Inflammatory macrophage (primary cell): ENCODE measurements at regions not wholly inside any gene's neighbourhood (a gene's known extent, or its start where the extent isn't known, plus 50 kb on each side); places are given as distances from the start of the nearest gene placed in this dataset.
"Not testable (repeated sequence)": the region's sequence is repeated elsewhere in the genome, so short reads cannot be mapped to it uniquely, and the experiment has no call there.

Source experiments
- DNase-seq, 2 donors: peaks; one replicate each; pipeline ENCODE4 v3.0.0-alpha.2; 2020 to 2022

DNA sequence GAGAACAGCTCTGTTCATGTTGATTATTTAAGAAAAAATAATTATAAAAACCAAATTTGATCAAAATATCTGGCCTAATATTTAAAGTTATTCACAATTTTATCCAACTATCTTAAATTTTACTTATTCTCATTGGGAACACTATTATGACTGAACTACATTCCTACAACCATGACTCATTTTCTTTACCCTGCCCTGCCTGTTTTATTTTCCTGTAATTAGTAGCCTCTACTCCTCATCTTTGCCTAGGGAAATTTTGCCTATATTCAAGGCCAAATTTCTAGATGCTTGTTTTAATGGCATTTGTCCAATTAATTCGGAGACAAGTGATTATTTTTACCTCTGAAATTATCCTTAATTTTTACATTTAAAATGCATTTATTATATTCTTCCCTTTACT is 289.7 kb upstream of the TMEM229A start:
- DNase-seq, result no peak

DNA sequence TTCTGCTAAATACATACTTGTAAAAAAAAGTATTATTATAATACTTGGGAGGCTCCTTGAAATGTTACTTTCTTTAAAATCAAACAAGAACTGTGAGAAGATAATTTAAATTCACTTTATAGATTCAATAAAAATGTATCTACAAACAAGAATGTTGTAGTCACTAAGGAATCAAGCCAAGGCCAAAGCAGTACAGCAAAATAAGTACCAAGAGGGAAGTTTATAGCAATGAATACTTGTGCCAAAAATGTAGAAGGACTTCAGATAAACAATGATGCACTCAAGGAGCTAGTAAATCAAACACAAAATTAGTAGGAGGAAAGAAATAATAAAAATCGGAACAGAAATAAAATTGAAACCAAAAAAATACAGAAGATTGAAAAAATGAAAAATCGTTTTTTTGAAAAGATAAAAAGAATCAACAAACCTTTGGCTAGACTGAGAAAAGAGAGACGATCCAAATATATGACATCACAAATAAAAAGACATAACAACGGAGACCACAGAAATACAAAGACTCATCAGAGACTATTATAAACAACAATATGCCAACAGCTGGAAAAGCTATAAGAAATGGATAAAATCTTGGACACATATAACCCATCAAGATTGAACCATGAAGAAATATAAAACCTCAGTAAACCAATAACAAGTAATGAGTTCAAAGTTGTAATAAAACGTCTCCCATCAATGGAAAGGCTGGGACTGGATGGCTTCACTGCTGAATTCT is 286.0 kb upstream of the TMEM229A start:
- no peak for DNase-seq

DNA sequence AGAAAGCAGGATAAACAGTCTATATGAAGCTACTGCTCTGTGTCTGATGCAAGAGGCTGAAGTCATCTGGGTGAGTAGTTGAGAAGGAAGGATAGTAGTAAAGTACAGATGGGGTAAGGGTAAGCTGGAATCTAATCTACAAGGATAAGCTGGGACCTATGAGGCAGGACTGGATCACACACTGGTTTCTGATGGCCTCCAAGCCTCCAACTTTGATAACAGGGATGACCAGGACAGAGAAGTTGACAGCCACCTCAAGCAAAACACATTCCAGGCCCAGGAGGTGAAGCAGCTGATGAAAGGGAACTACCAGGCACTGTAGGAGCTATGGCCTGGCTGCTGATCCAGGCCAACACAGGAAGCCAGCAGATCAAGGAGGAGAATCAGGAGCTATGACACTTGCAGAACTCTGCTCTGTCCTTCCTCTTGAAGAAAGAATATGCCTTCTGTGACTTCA is 278.1 kb upstream of the TMEM229A start:
- DNase-seq, result no peak

DNA sequence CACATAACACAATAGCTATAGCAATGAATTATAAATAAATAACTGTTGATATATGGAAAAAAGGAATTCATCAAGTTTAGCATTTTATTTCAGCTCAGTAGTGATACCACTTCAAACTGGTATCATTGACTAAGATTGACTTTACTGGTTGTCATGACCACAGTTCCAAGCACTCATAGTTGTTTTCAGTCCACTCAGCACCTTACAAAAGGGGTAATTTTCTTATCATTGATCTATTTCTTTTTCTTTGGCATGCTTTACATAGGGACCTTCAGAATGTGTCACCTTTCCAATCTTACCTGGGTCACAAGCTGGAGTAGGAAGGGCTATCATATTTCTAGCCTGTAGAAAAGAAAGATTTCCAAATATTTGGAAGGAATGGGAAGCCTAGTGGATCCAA is 275.5 kb upstream of the TMEM229A start:
- no peak for DNase-seq

DNA sequence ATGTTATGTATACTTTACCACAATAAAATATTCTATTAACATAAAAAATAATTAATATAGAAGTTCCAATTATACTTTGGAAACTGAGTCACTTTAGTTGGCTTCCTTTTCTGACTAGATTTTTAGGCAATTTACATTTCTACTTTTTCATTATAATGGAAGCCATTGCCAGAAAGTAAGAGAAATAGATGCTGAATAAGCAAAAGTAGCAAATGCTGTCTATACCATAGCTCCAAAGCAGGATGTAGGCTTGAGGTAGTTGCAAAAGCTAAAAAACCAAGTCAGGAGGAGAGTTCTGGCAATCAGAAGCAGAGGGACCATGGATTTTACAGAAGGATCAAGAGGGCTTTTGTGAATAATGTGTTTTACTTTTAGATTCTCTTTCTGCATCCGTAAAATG is 262.4 kb upstream of the TMEM229A start:
- DNase-seq, result no peak

DNA sequence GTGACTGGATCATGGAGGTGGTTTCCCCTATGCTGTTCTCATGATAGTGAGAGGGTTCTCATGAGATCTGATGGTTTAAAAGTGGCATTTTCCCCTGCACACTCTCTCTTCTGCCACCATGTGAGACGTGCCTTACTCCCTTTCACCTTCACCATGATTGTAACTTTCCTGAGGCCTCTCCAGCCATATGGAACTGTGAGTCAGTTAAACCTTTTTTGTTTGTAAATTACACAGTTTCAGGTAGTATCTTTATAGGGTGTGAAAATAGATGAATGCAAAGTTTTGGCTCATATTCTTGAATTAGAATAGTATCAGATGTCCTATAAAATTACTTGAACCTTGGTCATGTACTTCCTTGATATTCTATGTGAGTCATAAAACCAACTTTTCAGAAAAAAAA is 252.1 kb upstream of the TMEM229A start:
- no peak for DNase-seq

DNA sequence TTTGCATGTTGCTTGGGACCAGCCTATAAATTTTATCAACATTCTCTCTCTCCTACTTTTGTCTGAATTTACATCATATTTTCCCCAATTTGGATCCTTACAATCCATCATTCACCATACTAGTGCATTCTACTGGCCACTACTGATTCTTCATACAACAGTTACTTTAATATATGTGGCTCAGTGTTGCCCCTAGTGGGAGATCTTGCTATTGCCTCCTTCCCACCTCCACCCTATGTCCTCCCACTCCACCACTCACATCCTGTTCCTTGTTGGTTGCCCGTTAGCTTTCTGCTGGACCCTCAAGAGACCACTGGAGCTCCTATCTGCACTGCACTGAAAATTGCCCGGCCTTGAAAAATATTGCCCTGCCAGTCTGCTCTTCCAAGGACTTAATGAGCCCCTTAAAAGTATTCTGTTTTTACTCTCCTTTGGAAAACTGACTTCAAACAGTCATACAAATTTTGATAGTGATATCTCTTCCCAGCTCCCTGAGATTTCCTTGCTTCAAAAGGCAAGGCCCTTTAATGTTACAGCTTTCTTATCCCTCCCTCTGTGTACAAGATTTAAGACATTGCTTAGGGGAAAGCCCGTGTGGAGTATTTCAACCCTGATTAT is 243.2 kb upstream of the TMEM229A start:
- DNase-seq, result peak in 1 of 2 donors; percentile 1

DNA sequence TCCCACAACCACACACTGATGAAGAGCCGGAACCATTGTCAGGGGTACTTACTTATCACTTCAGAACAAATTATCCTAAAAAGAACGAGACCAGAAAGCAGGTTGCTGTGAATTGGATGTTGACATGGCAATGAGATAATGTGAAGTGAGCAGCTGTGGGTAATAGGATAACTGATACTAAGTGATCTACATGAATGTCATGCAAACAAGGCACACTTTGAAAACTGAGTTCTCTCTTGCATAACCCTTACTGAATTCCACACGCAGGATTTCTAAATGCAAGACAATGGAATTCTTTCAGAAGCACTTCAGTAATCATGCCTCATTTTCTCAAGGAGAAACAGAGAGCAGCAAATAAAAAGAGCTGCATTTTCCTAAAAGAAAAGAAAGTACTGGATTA is 242.5 kb upstream of the TMEM229A start:
- DNase-seq, result no peak

DNA sequence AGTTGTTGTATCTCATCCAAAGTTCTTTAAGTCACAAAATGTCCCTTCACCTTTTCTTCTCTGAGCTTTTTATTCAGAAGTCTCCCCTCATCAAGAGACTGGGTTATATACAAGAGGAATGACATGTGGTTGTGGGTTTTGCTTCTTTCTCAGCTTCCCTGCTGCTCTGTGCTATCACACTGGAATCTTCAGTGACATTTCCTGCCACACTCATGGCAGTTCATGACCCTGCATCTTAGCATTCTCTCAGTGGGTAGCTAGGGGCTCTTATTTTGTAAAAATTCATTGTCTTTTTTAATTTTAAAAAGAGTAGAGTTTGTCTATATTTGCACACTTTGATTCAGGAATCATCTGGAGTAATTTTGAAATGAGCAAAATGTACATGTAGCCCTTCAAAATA is 236.9 kb upstream of the TMEM229A start:
- no peak for DNase-seq

DNA sequence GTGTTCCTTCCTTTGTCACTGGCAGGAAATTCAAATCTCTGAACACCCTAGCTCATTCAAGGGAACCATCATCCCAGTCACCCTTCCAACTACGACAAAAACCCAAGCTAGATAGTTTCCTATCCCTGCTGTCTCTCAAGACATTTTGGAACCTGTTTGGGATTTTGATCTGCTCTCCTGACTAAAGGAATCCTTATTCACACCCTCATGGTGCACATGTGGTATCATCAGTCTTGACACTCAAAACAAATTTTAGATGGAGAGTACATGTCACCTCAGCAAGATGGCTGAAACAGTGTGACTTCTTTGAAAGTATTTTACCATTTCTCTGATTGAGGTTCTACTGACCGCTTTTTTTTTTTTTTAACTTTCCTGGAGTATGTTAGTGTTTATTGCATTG is 234.3 kb upstream of the TMEM229A start:
- no peak for DNase-seq

DNA sequence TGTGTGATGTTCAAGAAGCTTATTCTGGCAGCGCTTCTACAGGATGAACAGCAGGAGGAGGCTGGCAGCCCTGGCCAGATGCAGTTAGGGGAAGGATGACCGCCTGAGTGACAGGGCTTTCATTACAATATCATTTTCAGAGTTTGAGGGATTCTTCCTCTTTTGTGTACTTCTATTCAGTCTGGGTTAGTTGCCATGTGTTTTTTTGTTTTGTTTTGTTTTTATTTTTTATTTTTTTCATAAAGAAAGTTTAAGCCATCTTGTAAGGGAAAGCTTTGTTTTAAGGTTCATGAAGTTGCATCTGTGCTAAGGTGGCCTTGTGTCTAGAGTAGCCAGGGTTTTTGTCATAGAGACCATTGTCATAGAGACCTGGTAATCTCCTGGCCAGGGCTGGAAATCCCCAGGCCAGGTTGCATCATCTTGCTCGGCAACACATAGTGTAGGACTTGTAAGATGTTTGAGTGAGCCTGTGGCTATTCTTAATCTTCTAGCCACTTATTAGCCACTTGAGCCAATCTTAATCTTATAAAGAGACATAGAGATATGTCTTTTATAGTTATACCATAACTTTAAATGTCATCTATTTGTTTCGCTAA is 230.5 kb upstream of the TMEM229A start:
- no peak for DNase-seq

DNA sequence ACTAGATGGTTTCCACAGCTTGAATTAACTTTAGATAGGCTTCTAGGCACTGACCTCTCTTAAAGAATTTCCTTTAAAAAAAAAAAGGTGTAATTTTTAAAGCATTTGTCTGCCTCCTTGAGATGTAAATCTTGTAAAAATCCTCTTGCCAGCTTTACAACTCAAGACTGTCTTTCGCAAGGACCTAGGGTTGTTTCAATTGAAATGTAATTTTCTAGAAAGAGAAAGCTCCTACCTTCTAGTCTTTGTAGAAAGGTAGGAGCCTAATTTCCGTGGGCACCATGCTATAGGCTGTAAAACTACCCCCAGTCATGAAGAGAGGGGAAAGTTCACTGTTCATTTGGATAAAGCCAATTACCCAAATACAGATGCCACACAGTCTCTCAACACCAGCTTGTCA is 228.8 kb upstream of the TMEM229A start:
- DNase-seq, result no peak

DNA sequence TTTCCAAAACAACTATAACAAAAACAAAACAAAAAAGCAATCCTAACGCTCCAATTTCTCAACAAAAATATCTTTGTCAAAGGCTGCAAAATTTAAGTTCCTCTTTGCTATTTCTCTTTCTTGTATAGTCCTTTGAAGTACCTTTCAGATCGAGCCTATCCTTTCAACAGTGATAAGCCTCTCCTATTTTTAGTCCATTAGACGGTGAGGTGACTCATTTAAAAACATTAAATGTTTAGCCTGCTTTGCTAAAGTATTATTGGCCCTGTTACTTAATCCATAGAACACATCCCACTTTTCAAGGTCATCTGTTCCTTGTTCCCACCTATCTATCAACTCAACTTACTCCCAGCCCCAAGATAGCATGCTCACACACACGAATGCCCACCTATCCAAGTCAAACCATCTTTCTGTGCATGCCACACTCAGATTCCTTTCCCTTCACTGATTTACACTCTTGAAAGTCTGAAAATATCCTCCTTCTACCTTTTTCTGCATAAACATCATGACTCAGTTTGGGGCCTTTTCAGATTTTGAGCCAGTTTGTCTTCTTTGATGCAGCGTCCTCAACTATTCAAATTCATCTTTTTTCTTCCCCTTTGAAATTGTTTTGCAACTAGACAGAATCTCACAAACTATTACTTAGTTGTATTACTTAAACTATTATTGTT is 224.9 kb upstream of the TMEM229A start:
- DNase-seq, result no peak

DNA sequence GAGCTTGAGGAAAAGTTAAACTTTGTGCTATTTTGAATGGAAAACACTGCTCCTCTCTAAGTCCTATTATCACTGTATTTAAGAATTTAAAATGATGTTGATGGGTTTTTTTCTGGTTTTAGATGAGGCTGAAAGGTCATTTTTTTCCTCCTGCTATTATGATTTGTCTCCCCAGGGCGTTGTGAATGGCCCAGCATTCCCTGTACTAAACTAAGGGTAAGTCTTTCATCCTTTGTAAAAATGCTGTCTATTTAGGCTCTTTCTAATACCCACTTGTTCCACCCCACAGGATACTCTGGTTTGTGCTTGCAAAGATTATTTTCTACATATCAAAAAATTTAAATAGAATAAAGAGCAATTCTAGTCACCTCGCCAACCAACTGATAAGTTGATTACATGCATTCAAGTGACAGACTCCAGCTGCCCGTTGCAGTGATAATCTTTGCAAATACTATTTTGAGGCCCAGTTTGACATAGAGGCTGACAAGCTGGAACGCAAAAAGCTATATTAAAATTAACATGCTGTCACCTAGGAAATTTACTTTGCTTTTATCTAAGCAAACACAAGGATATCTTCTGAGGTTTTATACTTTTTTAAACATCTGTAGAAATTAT is 222.3 kb upstream of the TMEM229A start:
- DNase-seq, result no peak

DNA sequence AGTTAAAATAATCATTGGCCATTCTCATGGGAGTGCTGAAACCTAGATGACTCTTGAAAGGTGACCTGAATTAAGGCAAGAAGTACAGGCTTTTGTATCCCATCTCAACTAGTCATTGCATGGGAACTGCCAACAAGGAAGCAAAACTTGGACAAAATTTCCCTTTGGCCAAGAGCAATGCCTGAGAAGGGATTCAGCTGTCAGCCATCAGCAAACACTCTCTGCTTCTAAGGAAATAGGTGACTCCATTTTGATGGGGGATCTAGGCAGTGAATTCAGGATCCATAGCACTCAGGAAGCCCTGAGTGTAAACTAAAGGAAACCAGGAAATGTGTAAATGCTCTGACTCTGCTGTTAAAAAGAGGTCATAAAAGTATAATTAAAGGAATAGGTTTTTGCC is 221.5 kb upstream of the TMEM229A start:
- DNase-seq, result no peak

DNA sequence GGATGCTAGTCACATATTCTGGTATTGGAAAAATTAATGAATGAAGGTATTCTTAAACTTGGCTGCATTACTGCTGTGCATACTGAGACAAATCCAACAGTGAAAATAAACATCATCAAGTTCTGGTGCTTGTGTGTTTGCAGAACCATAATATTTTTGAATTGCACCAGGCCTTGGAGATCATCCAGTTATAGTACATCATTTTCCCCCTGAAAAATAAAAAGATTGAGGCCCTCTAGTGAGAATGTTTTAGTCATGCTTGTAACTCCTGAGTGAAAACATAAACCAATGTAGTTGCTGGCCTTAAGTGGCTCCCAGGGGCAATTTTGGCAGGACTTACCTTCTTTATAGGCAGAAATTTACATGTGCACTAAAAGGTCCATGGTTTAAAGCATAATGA is 218.8 kb upstream of the TMEM229A start:
- DNase-seq, result no peak

DNA sequence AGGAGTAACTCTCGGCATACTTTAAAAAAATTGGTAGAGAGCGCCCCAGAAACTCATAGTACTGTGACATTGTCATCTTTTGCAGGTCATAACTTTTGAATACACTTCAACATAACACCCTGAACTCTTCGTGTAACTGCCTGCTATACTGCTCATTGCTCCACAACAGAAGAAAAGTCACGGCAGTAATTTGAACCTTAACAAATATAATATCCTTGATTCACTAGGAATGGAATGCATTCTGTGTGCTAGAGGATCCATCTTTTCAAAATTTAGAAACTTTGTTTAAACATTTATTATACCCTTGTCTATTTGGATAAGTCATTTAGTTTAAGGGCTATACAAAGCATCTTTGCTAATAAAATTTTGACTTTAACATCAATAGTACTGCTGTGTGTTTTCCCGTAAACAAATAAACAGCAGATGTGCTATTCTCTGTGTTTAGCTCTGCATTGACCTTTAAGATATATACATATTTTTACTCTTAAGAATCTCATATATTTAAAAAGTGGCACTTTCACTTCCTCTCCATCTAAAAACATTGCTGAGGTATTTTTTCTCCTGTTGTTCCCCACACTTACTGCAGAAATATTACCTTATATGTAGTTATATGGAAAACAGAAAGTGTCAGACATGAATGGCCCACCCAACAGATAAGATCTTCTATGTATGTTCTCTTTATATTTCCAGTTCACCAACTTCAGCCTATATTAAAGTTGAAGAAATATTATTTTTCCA is 217.6 kb upstream of the TMEM229A start:
- no peak for DNase-seq

DNA sequence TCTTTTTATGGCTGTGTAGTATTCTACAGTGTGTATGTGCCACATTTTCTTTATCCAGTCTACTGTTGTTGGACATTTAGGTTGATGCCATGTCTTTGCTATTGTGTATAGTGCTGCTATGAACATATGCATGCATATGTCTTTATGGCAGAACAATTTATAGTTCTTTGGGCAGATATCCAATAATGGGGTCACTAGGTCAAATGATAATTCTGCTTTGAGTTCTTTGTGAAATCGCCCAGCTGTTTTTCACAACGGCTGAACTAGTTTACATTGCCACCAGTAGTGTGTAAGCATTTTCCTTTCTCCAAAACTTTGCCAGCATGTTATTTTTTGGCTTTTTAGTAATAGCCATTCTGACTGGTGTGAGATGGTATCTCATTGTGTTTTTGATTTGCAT is 214.8 kb upstream of the TMEM229A start:
- no peak for DNase-seq

DNA sequence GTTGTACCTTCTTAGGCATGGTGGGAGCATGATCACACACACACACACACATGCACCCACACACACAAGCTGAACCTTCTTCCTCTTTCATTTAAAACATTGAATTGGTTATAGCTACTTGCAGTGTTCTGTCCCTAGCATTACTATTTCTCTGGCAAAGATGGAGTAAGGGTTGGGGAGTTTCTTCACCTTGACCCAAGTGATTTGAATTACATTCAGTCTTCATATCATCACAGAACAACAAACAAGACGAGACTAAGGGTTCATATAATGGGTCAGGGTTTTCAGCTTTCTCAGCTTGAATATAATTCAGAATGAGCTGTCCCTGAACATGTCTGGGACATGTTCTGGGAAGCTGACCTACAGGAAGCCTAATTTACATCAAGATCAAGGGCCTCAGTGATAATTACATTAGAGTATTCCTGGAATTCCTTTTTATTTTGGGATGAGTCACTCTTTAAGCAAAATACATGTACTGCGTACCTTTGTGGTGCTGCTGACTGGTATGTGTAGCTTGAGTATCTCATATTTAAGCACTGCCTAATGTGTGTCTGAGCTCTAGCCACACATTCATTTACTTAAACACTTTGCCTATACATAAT is 213.5 kb upstream of the TMEM229A start:
- DNase-seq, result no peak

DNA sequence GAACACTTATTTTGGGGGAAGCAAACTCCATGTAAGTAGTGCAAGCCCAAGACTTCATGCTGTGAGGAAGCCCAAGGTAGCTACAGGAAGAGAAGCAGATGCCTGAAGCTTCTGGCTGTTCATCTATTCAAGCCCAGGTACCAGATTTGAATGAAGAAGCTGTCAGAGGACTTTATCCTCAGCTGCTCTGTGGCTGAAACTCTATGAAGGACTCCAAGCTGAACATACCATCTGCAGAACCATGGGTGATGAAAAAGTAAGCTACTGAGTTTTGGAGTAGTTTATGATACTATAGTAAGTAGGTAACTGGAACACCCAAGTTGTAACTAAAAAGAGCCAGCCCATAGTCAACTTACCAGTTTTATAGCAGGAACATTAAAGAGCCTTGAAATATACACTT is 211.6 kb upstream of the TMEM229A start:
- DNase-seq, result not testable (repeated sequence)

DNA sequence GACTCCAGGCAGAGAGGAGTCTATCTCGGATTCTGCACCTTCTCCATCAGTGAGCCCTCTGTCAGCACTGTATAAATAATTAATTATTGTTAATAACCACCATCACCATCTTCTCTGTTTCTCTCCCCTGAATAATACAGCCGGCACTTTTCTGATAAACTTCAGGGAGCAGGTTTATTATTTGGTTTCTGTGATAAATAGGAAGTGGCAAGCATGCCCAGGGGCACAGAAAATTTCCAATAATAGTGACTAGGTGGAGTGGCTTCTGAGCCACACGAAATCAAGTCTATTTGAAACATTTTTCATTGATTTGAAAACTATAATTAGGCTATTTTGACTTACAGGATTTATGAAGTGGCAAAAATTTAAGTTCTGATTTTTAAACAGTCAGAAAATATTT is 186.8 kb upstream of the TMEM229A start:
- DNase-seq, result no peak

DNA sequence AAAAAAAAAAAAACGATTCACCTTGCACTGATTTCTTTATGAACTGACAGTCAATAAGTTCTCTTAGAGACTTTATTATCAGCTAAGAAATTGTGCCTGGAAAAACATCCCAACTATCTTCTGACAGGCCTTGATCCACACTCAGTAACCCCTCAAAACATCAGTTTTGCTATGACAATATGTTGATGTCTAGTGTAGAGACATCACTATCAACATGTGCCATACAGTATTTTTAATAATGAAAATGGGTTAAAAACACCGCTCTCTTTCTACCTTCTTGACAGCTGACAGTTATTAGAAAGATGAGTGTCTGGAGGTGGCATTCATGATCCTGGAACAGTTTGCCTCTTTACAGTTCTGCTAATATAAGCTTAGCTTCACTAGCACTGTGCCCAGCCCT is 175.8 kb upstream of the TMEM229A start:
- DNase-seq, result no peak
